BLaER1 (cell line): ENCODE measurements at regions not wholly inside any gene's neighbourhood (a gene's known extent, or its start where the extent isn't known, plus 50 kb on each side); places are given as distances from the start of the nearest gene placed in this dataset.

Source experiments
- H3K27ac ChIP-seq: shearing (Covaris generic); formaldehyde crosslinking; 2 replicates; pipeline ENCODE4 v1.8.1; 2022
- H3K27me3 ChIP-seq: shearing (Covaris generic); formaldehyde crosslinking; 2 replicates; pipeline ENCODE4 v1.8.1; 2022
- H3K36me3 ChIP-seq: shearing (Covaris generic); formaldehyde crosslinking; 2 replicates; pipeline ENCODE4 v1.8.1; 2022
- H3K4me1 ChIP-seq: shearing (Covaris generic); formaldehyde crosslinking; 2 replicates; pipeline ENCODE4 v1.8.1; 2022
- H3K4me2 ChIP-seq: shearing (Covaris generic); formaldehyde crosslinking; 2 replicates; pipeline ENCODE4 v1.8.1; 2022
- H3K4me3 ChIP-seq: shearing (Covaris generic); formaldehyde crosslinking; 2 replicates; pipeline ENCODE4 v1.8.1; 2022
- H3K9ac ChIP-seq: shearing (Covaris generic); formaldehyde crosslinking; 2 replicates; pipeline ENCODE4 v1.8.1; 2022
- H3K9me3 ChIP-seq: shearing (Covaris generic); formaldehyde crosslinking; 2 replicates; pipeline ENCODE4 v1.8.1; 2022
- H4K20me1 ChIP-seq: shearing (Covaris generic); formaldehyde crosslinking; 2 replicates; pipeline ENCODE4 v1.8.1; 2022
- Cebpa-rat ChIP-seq: shearing (Covaris generic); IDR thresholded peaks from 2 replicates; pipeline ENCODE4 v1.8.1; 2022

DNA sequence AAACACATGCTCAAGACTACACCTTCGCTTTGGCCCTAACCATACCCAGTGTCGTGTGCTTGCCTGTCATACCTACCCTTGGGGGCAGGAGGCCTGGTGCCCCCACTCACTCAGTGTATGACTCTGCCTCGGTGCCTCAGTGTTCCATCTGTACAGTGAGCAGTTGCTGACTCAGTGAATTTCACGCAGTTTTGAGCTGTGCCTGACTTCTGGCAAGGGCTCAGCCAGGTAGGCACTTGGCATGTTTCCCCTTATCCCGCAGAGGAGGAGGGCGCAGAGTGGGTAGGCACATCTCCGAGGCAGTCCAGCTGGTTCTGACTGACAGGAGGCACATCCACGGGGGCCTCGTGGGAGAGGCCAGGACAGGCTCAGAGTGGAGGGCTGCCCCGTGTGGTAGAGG, 148.9 kb upstream of the CIBAR2 start:
- no peaks in the 10 kb centered on the region for H3K27me3 ChIP-seq
- no peak for TF ChIP-seq Cebpa-rat
- H3K36me3 ChIP-seq = no peaks in the 10 kb centered on the region
- no peaks in the 10 kb centered on the region for H4K20me1 ChIP-seq
- peak overlapping the region; percentile 75 for H3K9ac ChIP-seq
- H3K27ac ChIP-seq = peak overlapping the region; percentile 94
- no peaks in the 10 kb centered on the region for H3K9me3 ChIP-seq
- H3K4me1 ChIP-seq = peaks cover 100% of the 10 kb centered on the region
- H3K4me2 ChIP-seq = peak overlapping the region; percentile 96
- no peak overlapping the region for H3K4me3 ChIP-seq

DNA sequence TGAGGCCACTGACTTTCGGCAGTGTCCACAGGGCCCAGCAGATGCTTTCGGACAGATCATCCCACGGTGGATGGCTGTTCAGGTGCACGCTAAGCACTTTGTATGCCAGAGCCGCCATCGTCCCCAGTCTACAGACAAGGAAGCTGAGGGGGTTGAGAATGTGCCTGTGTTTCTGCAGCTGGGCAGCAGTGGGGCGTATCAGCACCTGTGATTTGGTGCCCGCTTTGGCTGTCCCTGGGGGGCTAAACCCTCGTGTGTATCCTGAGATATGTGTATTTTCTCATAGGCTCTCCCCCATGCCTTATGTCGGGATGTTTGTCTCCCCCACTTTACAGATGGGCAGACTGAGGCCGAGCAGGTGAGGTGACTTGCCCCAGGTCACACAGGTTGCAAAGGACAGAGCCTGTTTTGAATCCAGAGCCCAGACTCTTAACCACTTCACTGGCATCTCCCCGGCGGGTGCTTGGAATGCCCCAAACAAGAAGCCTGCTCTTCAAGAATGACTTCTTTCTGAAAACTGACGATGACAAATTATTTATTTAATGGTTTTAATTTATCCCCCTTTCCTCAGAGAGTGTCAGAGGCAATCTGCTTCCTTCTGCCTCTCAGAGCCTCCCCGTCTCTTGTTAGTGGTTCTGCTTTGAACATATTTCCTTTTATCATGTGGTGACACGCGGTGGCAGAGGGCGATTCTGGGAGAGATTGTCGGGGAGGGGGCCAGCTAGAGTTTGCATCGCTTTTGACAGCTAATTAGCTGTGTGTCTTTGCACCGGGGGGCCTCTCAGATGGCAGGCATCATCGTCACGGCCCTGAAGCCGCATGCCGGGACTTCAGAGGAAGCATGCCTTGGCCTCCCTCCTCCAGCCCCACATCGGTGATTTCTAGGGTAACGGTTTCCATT, 149.6 kb upstream of the CIBAR2 start:
- Histone ChIP-seq H3K4me2 (peak overlapping the region; percentile 96), H3K36me3 (no peaks in the 10 kb centered on the region), H3K9ac (peak overlapping the region; percentile 75), H3K4me1 (peaks cover 100% of the 10 kb centered on the region), H4K20me1 (no peaks in the 10 kb centered on the region), H3K4me3 (no peak overlapping the region), H3K27ac (peak overlapping the region; percentile 94), H3K9me3 (no peaks in the 10 kb centered on the region), H3K27me3 (no peaks in the 10 kb centered on the region)
- no peak for TF ChIP-seq Cebpa-rat

DNA sequence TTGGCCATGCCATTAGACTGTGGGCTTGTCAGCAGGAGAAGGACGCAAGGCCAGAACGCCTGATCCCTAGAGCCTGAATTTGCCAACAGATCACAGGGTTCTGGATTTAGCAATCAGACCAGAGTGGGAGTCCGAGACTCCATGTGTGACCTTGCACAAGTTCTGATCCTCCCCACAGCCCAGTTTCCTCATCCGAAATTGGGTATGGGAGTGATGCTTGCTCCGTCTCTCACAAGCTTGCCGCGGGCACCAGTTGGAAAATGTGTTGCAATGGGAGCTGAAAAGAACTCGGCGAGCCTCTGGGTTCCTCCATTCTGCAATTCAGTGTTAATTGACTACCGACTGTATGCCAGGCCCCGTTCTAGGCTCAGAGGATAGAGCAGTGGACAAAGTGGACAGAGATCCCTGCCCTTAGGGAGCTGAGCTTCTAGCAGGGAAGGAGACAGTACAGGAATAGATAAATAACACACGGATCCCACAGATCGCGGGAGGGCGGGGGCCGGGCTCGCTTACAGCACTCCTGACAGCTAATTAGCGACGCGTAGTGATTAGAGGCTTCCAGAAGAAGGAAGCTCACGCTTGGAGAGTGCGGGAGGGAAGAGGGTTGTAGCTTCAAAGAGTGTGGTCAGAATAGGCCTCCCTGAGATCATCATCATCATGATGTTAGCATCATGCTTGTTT, 150.4 kb upstream of the CIBAR2 start:
- Histone ChIP-seq H3K27ac (peak overlapping the region; percentile 94), H3K4me1 (peaks cover 100% of the 10 kb centered on the region), H3K4me2 (peak overlapping the region; percentile 96), H3K9me3 (no peaks in the 10 kb centered on the region), H3K9ac (peak overlapping the region; percentile 31; the same call in 1 of the 2 replicates), H4K20me1 (no peaks in the 10 kb centered on the region), H3K36me3 (no peaks in the 10 kb centered on the region), H3K27me3 (no peaks in the 10 kb centered on the region), H3K4me3 (no peak overlapping the region)
- peak; percentile 34; the same call in 1 of the 2 replicates for TF ChIP-seq Cebpa-rat

DNA sequence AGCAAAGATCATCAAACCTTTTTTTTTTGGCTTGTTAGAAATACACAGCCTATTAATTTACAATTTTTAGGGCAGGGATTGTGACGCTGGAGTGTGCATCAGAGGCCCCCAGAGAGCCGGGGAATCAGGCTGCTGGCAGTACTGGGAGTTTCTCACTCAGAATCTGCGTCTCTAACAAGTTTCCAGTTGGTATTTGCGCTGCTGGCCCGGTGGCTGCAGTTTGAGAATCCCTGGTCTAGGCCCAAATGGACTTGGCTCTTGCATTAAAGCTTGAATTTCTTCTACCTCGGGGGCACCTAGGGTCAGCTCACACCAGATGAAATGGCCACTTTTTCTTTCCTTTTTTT, 150.9 kb upstream of the CIBAR2 start:
- Histone ChIP-seq H3K27ac (peak overlapping the region; percentile 94; the same call in 1 of the 2 replicates), H3K4me2 (peak overlapping the region; percentile 96), H3K4me1 (peaks cover 99% of the 10 kb centered on the region), H3K9ac (peak overlapping the region; percentile 31; the same call in 1 of the 2 replicates), H3K4me3 (no peak overlapping the region), H3K9me3 (no peaks in the 10 kb centered on the region), H3K27me3 (no peaks in the 10 kb centered on the region), H3K36me3 (no peaks in the 10 kb centered on the region), H4K20me1 (no peaks in the 10 kb centered on the region)
- TF ChIP-seq Cebpa-rat = no peak

DNA sequence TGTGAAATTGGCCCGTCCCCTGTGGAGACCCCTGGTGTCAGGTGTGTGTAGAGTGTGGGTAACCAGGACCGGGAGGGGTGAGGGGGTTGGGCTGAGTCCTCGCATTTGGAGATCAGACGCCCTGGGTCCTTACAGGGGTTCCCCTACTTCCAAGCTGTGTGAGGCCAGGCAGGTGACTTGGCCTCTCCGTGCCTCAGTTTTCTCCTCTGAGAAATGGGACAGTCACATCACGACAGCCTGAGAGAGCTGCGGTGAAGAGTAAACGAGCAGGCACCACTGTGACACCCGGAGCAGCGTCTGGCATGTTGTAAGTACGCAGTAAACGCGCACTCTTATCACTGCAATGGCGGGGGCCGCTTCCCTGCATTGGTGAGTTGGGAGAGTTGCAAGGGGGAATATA, 152.5 kb upstream of the CIBAR2 start:
- Histone ChIP-seq H3K9me3 (no peaks in the 10 kb centered on the region), H3K4me2 (peak overlapping the region; percentile 96), H3K27me3 (no peaks in the 10 kb centered on the region), H3K9ac (no peak overlapping the region), H3K4me1 (peaks cover 96% of the 10 kb centered on the region), H3K4me3 (no peak overlapping the region), H3K36me3 (no peaks in the 10 kb centered on the region), H4K20me1 (no peaks in the 10 kb centered on the region), H3K27ac (peak overlapping the region; percentile 94; the same call in 1 of the 2 replicates)
- TF ChIP-seq Cebpa-rat = no peak

DNA sequence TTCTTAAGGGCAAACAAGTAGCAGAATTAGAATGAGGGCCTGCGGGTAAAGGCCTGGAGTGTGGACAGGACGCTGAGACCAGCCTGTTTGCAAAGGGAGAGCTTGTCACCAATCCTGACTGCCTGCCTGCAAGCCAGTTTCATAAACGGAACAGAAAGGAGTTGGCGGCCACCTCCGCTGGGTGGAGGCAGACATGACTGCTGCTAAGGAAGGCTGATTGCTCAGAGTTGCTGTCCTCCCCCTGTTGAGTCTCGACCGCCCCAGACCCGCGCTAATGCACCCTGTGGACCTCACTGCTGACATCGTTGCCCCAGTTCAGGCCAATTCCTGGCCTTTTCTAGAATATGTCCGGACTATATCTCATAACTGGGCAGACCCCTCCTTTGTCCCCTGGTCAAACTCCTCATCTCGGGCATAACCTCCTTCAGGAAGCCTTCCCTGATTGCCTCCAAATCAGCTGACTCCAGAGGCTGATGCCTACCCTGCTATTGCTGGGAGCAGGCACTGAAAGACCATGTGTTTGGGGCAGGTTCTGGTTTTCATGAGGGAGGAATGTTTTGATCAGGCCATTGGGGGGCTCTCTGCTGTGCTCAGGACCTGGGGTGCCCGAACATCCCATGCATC, 153.0 kb upstream of the CIBAR2 start:
- no peaks in the 10 kb centered on the region for H3K36me3 ChIP-seq
- H3K4me2 ChIP-seq = peak overlapping the region; percentile 96
- H3K9ac ChIP-seq = no peak overlapping the region
- no peaks in the 10 kb centered on the region for H3K9me3 ChIP-seq
- H4K20me1 ChIP-seq = no peaks in the 10 kb centered on the region
- peaks cover 95% of the 10 kb centered on the region for H3K4me1 ChIP-seq
- no peak for TF ChIP-seq Cebpa-rat
- H3K27ac ChIP-seq = no peak overlapping the region; the same call in 1 of the 2 replicates
- no peaks in the 10 kb centered on the region for H3K27me3 ChIP-seq
- no peak overlapping the region for H3K4me3 ChIP-seq

DNA sequence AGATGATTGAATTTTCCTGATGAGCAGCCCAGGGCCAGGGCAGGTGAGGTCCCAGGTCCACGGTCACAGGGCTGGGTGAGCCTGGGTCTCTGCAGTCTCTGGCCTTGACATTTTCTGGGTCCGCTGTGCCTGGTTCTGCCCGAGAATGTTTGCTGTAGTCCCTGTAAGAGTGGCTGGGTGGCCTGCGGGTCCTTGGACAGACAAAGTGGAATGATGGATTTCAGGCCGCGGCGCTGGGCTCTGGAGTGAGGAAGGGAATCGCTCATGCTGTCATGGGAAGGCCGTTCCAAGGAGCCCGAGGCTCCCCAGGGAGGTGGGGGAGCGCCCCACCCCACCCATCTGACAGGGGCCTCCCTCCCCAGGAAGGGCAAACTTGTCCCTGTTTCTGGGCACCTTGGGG, 153.5 kb upstream of the CIBAR2 start:
- peaks cover 95% of the 10 kb centered on the region for H3K4me1 ChIP-seq
- no peaks in the 10 kb centered on the region for H3K27me3 ChIP-seq
- no peak overlapping the region for H3K27ac ChIP-seq
- no peak for TF ChIP-seq Cebpa-rat
- no peaks in the 10 kb centered on the region for H4K20me1 ChIP-seq
- H3K4me3 ChIP-seq = no peak overlapping the region
- H3K9me3 ChIP-seq = no peaks in the 10 kb centered on the region
- no peaks in the 10 kb centered on the region for H3K36me3 ChIP-seq
- peak overlapping the region; percentile 96 for H3K4me2 ChIP-seq
- no peak overlapping the region; the same call in 1 of the 2 replicates for H3K9ac ChIP-seq

DNA sequence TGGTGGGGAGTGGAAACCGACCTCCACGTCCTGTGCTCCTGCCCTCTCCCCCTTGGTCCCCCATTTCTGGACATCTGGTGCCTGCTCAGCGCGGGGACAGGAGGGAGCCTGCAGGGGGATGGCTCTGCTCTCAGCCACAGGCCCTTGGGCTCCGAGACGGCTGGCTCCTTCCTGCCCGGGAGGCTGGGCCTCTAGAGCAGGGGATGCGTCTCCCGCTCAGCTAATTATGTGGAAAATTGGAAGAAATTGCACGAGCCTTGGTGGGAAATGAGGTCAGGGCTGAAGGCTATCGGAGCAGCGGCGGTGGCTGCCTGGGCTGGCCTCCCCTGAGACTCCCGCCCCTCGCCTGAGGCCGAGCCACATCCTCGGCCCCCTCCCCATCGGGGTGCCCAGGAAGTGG, 154.6 kb upstream of the CIBAR2 start:
- Histone ChIP-seq H3K27ac (peak overlapping the region; percentile 56), H3K9me3 (no peaks in the 10 kb centered on the region), H3K27me3 (peaks cover 4% of the 10 kb centered on the region), H3K4me1 (peaks cover 95% of the 10 kb centered on the region), H3K4me3 (no peak overlapping the region), H4K20me1 (no peaks in the 10 kb centered on the region), H3K4me2 (peak overlapping the region; percentile 96), H3K9ac (0 out of 2 replicates have a peak overlapping the region, but pooled peaks have one; percentile 53), H3K36me3 (no peaks in the 10 kb centered on the region)
- TF ChIP-seq Cebpa-rat = no peak

DNA sequence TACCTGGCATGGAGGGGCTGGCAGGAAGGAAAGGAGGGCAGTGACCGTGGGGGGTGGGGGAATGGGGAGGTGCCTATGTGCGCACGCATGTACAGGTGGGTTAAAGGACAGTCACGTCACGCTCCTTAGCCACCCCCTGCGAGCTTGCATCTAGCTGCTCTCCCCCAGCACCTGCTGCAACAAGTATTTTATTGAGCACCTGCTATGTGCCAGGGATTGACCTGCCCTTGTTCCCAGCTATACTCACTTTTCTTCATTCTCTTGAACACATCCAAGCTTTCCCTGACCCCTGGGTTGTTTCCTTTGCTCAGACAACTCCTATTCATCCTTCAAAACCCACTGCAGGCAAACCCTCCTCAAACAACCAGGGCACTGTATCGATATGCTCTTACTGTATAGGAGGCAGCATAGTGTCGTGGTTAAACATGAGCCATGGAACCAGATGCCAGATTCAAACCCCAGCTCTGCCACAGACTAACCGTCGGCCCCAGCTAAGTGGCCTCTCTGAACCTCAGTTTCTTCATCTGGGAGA, 155.2 kb upstream of the CIBAR2 start:
- Histone ChIP-seq H3K4me1 (peaks cover 95% of the 10 kb centered on the region), H3K9me3 (no peaks in the 10 kb centered on the region)

More for the DNA sequence above, 155.2 kb upstream of the CIBAR2 start:
- Histone ChIP-seq H3K27me3 (peaks cover 10% of the 10 kb centered on the region), H3K9ac (no peak overlapping the region), H3K27ac (peak overlapping the region; percentile 56; the same call in 1 of the 2 replicates), H3K4me3 (no peak overlapping the region), H3K36me3 (no peaks in the 10 kb centered on the region), H4K20me1 (no peaks in the 10 kb centered on the region), H3K4me2 (peak overlapping the region; percentile 96)
- no peak for TF ChIP-seq Cebpa-rat
